OCI-LY7 (cell line): ENCODE measurements at regions not wholly inside any gene's neighbourhood (a gene's known extent, or its start where the extent isn't known, plus 50 kb on each side); places are given as distances from the start of the nearest gene placed in this dataset.

Experiments used
- BruUV-seq: library from RNA; stranded (reverse); fragments of 400-500 nt; replicated peaks from 2 replicates; lab custom pipeline; 2021; lab: Mats Ljungman, UMichigan
- CTCF ChIA-PET: fragments of 300-600 bp; sonication (Branson Sonifier 250); formaldehyde crosslinking; loops from one replicate; lab custom pipeline; 2022; ENCODE audit warnings: antibody characterized with exemption; ENCODE audit not compliant: unreplicated experiment; lab: Charles Lee
- POLR2A ChIA-PET: fragments of 300-600 bp; sonication (Branson Sonifier 250); formaldehyde crosslinking; loops from one replicate; lab custom pipeline; 2022; ENCODE audit warnings: antibody characterized with exemption; lab: Charles Lee
- DNase-seq: peaks from one replicate; pipeline ENCODE4 v3.0.0-alpha.2; 2015; ENCODE audit warnings: low spot score
- H2AFZ ChIP-seq: fragments of 200-600 bp; sonication (generic), shearing (Covaris generic); 2 replicates; pipeline ENCODE4 v1.6.1; 2014; ENCODE audit warnings: mild to moderate bottlenecking, antibody characterized with exemption, low read length, moderate library complexity
- H3K27ac ChIP-seq: fragments of 200-600 bp; sonication (generic); 2 replicates; pipeline ENCODE4 v1.5.1; 2014; ENCODE audit warnings: mixed run types, low read depth, mild to moderate bottlenecking, moderate library complexity, low read length, inconsistent platforms; ENCODE audit not compliant: poor library complexity, severe bottlenecking
- H3K36me3 ChIP-seq: fragments of 200-600 bp; sonication (generic); 2 replicates; pipeline ENCODE4 v1.6.1; 2014; ENCODE audit warnings: mild to moderate bottlenecking, antibody characterized with exemption, low read length, moderate library complexity, mixed read lengths; ENCODE audit not compliant: insufficient read depth
- H3K4me1 ChIP-seq: fragments of 200-600 bp; sonication (generic); 2 replicates; pipeline ENCODE4 v1.5.1; 2014; ENCODE audit warnings: mild to moderate bottlenecking, low read length; ENCODE audit not compliant: insufficient read depth, poor library complexity, severe bottlenecking
- H3K4me2 ChIP-seq: fragments of 200-600 bp; sonication (generic); 2 replicates; pipeline ENCODE4 v1.6.1; 2014; ENCODE audit warnings: mild to moderate bottlenecking, low read length
- H3K4me3 ChIP-seq: fragments of 200-600 bp; sonication (generic); 2 replicates; pipeline ENCODE4 v1.5.1; 2014; ENCODE audit warnings: mild to moderate bottlenecking, low read depth, low read length; ENCODE audit not compliant: poor library complexity, severe bottlenecking
- H3K79me2 ChIP-seq: fragments of 200-600 bp; sonication (generic); 2 replicates; pipeline ENCODE4 v1.6.1; 2016; ENCODE audit warnings: low read depth, mild to moderate bottlenecking, low read length, moderate library complexity, mixed read lengths; ENCODE audit not compliant: insufficient read depth
- H3K9me2 ChIP-seq: fragments of 200-600 bp; sonication (generic); 2 replicates; pipeline ENCODE4 v1.6.1; 2016; ENCODE audit warnings: mild to moderate bottlenecking, low read length, mixed read lengths; ENCODE audit not compliant: insufficient read depth
- H3K9me3 ChIP-seq: fragments of 200-600 bp; sonication (generic); 2 replicates; pipeline ENCODE4 v1.6.1; 2014; ENCODE audit warnings: mild to moderate bottlenecking, mixed run types, low read length, mixed read lengths
- H4K20me1 ChIP-seq: fragments of 200-600 bp; sonication (generic); 2 replicates; pipeline ENCODE4 v1.6.1; 2014; ENCODE audit warnings: mild to moderate bottlenecking, antibody characterized with exemption, low read length, moderate library complexity, mixed read lengths; ENCODE audit not compliant: insufficient read depth
- EZH2phosphoT487 ChIP-seq: fragments of 200-600 bp; sonication (generic); IDR thresholded peaks from 2 replicates; pipeline ENCODE4 v1.6.1; 2018; ENCODE audit warnings: low read depth, borderline replicate concordance, mild to moderate bottlenecking, mixed run types, antibody characterized with exemption, low read length, moderate library complexity, mixed read lengths
- intact Hi-C: fragments of 100-400 bp; cut with micrococcal nuclease; formaldehyde crosslinking; loops from one replicate; pipeline ENCODE4 v1.10.0; 2022; ENCODE audit not compliant: unreplicated experiment
- TF ChIP-seq, protein P1 (sequence below): fragments of 200-600 bp; sonication (generic); conservative IDR thresholded peaks from 2 replicates; pipeline ENCODE4 v1.5.1; 2014; ENCODE audit warnings: mild to moderate bottlenecking, antibody characterized with exemption, low read length, moderate library complexity, mixed read lengths

DNA sequence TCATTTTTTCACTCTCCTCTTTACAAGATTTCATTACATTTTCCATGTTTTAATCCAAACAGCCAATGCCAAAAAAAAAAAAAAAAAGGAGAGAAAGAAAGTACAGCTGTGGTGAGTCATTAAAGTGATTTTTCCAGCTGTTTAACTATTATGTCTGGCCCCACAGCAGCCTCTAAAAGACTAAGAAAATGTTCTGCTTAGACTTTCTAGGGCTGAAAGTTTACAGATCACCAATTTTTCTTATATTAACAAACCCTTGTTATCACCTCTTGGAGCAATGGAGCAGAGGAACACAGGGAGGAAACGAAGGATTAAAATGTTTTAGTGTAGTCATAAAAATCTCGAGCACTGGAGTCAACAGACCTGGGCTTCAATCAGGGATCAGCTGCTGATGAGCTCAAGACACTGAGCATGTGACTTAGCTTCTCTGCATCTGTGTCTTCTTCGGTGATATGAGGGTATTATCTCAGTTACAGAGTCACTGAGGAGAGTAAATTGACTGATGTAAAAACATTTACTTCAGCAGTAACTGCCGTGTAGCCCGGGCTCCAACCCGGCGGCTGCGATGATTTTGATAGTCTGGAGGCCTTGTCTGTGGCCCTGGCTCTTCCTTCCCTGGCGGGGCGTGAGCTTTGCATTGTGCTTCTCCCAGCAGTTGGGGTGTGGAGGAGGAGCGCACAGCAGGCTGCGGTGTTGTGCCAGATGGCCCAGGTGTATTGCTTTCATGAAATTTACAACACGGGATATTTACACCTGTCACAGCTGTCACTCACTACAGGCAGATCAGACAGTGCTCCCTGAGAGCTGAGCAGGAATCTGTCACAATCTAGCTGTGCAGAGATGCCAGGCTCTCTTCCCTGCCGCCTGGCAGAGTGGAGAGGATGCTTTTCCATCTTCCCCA is 298.3 kb upstream of the FZD8 start:
- CTCF ChIA-PET: no interaction called here
- H3K4me2 ChIP-seq: no peak overlapping the region
- no peaks in the 10 kb centered on the region for H3K4me1 ChIP-seq
- H3K9me3 ChIP-seq: no peaks in the 10 kb centered on the region
- no peak overlapping the region for H2AFZ ChIP-seq
- BruUV-seq: no TSS peak
- no peak for DNase-seq
- H3K36me3 ChIP-seq: no peaks in the 10 kb centered on the region
- H4K20me1 ChIP-seq: no peaks in the 10 kb centered on the region
- no peaks in the 10 kb centered on the region for H3K9me2 ChIP-seq
- H3K4me3 ChIP-seq: no peak overlapping the region
- intact Hi-C loops: no loop called here
- TF ChIP-seq, protein P1, sequence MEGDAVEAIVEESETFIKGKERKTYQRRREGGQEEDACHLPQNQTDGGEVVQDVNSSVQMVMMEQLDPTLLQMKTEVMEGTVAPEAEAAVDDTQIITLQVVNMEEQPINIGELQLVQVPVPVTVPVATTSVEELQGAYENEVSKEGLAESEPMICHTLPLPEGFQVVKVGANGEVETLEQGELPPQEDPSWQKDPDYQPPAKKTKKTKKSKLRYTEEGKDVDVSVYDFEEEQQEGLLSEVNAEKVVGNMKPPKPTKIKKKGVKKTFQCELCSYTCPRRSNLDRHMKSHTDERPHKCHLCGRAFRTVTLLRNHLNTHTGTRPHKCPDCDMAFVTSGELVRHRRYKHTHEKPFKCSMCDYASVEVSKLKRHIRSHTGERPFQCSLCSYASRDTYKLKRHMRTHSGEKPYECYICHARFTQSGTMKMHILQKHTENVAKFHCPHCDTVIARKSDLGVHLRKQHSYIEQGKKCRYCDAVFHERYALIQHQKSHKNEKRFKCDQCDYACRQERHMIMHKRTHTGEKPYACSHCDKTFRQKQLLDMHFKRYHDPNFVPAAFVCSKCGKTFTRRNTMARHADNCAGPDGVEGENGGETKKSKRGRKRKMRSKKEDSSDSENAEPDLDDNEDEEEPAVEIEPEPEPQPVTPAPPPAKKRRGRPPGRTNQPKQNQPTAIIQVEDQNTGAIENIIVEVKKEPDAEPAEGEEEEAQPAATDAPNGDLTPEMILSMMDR: no peak
- no peak for TF ChIP-seq EZH2phosphoT487
- no peaks in the 10 kb centered on the region for H3K79me2 ChIP-seq
- H3K27ac ChIP-seq: no peak overlapping the region
- POLR2A ChIA-PET: interaction anchor here (0.6 kb wide), 2 partner anchors 105 to 711 kb away, joined by 3 to 4 read pairs; no protein-coding TSS in a partner anchor

DNA sequence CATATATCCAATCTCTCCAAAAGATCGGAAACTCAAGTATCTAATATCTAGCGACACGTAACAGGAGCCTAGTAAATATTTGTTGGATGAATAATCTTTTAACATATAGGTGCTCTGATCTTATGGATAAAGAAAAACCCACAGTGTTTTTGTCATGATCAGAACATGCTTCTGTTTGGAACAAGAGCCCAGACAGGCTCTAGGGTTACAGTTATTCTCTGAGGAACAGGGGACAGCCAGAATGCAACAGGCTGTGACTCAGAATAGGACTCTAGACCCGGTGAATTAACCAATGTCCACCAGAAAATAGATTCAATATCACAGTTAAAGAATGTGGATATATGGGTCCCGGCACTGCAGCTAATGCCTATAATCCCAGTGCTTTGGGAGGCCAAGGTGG is 296.1 kb upstream of the FZD8 start:
- TF ChIP-seq EZH2phosphoT487: no peak
- TF ChIP-seq, protein P1: no peak
- DNase-seq: no peak
- Histone ChIP-seq H3K4me2 (no peak overlapping the region), H2AFZ (no peak overlapping the region), H3K4me3 (no peak overlapping the region), H3K79me2 (no peaks in the 10 kb centered on the region), H3K36me3 (no peaks in the 10 kb centered on the region), H3K4me1 (no peaks in the 10 kb centered on the region), H4K20me1 (no peaks in the 10 kb centered on the region), H3K27ac (no peak overlapping the region), H3K9me3 (no peaks in the 10 kb centered on the region), H3K9me2 (no peaks in the 10 kb centered on the region)
- intact Hi-C loops: no loop called here
- ChIA-PET CTCF (no interaction called here), POLR2A (interaction anchor here (0.6 kb wide), 1 partner anchor 870 kb away, joined by 4 read pairs; no protein-coding TSS in a partner anchor)
- no TSS peak for BruUV-seq

DNA sequence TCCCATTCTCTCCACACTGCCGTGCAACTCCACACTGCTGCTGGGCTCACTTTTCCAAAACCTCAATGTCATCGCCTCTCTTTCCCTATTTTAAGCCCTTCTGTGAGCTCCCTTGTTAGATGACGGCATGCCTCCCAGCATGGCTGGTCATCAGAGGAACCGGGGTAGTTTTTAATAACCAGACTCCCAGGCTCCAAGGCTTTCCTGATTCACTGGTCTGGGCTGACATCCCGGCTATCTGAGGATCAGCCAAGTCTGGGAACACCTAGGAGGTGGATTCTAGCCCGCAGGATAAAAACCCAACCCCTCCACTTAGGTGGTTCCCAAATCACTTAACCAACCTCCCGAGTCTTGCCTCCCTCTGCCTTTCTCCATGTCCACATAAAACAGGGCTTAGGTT is 295.4 kb upstream of the FZD8 start:
- no peaks in the 10 kb centered on the region for H3K9me2 ChIP-seq
- no peak overlapping the region for H3K27ac ChIP-seq
- H3K9me3 ChIP-seq: no peaks in the 10 kb centered on the region
- no peak overlapping the region for H2AFZ ChIP-seq
- H3K36me3 ChIP-seq: no peaks in the 10 kb centered on the region
- no peak overlapping the region for H3K4me2 ChIP-seq
- TF ChIP-seq, protein P1: no peak
- TF ChIP-seq EZH2phosphoT487: no peak
- ChIA-PET CTCF (no interaction called here), POLR2A (no interaction called here)
- H3K79me2 ChIP-seq: no peaks in the 10 kb centered on the region
- DNase-seq: no peak
- no TSS peak for BruUV-seq
- intact Hi-C loops: no loop called here
- no peak overlapping the region for H3K4me3 ChIP-seq
- H4K20me1 ChIP-seq: no peaks in the 10 kb centered on the region
- H3K4me1 ChIP-seq: no peaks in the 10 kb centered on the region
